ENCODE measurements at regions not wholly inside any gene's neighbourhood (a gene's known extent, or its start where the extent isn't known, plus 50 kb on each side); places are given as distances from the start of the nearest gene placed in this dataset.

GRCh38 chr1:112040891-112041740 is 51.6 kb upstream of the KCND3 start:
- DNase-seq (ENCODE audit: low spot score): no peak

GRCh38 chr1:112043901-112044300 is 54.4 kb upstream of the KCND3 start:
- no peak for DNase-seq (ENCODE audit: low spot score)

GRCh38 chr1:112044745-112045144 is 55.3 kb upstream of the KCND3 start:
- DNase-seq (ENCODE audit: low spot score): no peak

GRCh38 chr1:112046630-112047029 is 57.2 kb upstream of the KCND3 start:
- no peak for DNase-seq (ENCODE audit: low spot score)

GRCh38 chr1:112048421-112048820 is 59.0 kb upstream of the KCND3 start:
- no peak for DNase-seq (ENCODE audit: low spot score)

GRCh38 chr1:112054510-112054909 is 65.0 kb upstream of the KCND3 start:
- DNase-seq (ENCODE audit: low spot score): no peak

- no peak for DNase-seq (ENCODE audit: low spot score)
These were observed 66.9 kb upstream of the KCND3 start for GRCh38 chr1:112056354-112056753.

GRCh38 chr1:112057736-112058135 is 68.3 kb upstream of the KCND3 start:
- no peak for DNase-seq (ENCODE audit: low spot score)

- no peak for DNase-seq (ENCODE audit: low spot score)
These were observed 69.5 kb upstream of the KCND3 start for GRCh38 chr1:112058815-112059450.

GRCh38 chr1:112059679-112060078 is 70.2 kb upstream of the KCND3 start:
- no peak for DNase-seq (ENCODE audit: low spot score)

- peak; percentile 21 for DNase-seq (ENCODE audit: low spot score)
These were observed 70.8 kb upstream of the KCND3 start for GRCh38 chr1:112060261-112060660.

- no peak for DNase-seq (ENCODE audit: low spot score)
These were observed 71.6 kb upstream of the KCND3 start for GRCh38 chr1:112061056-112061455.

GRCh38 chr1:112061901-112062320 is 72.4 kb upstream of the KCND3 start:
- DNase-seq (ENCODE audit: low spot score): no peak

- DNase-seq (ENCODE audit: low spot score): peak; percentile 38
These were observed 74.6 kb upstream of the KCND3 start for GRCh38 chr1:112063781-112064728.

GRCh38 chr1:112067989-112068388 is 78.5 kb upstream of the KCND3 start:
- no peak for DNase-seq (ENCODE audit: low spot score)

GRCh38 chr1:112070677-112071076 is 81.2 kb upstream of the KCND3 start:
- no peak for DNase-seq (ENCODE audit: low spot score)

- peak; percentile 79 for DNase-seq (ENCODE audit: low spot score)
These were observed 85.2 kb upstream of the KCND3 start for GRCh38 chr1:112074711-112075110.

- no peak for DNase-seq (ENCODE audit: low spot score)
These were observed 86.1 kb upstream of the KCND3 start for GRCh38 chr1:112075566-112075965.

- DNase-seq (ENCODE audit: low spot score): peak; percentile 67
These were observed 90.0 kb upstream of the KCND3 start for GRCh38 chr1:112079446-112079845.

GRCh38 chr1:112083487-112083886 is 94.0 kb upstream of the KCND3 start:
- no peak for DNase-seq (ENCODE audit: low spot score)

GRCh38 chr1:112092656-112093371 is 103.3 kb upstream of the KCND3 start:
- peak; percentile 5 for DNase-seq (ENCODE audit: low spot score)

- peak; percentile 92 for DNase-seq (ENCODE audit: low spot score)
These were observed 103.9 kb upstream of the KCND3 start for GRCh38 chr1:112093372-112093694.

Measured in cerebellar cortex (tissue), 1 donor.